Activated T-helper 17 cell treated with anti-CD3 and anti-CD28 coated beads, Interleukin-2, amount 50 U/mL, for 72 hours (primary cell): ENCODE measurements at regions not wholly inside any gene's neighbourhood (a gene's known extent, or its start where the extent isn't known, plus 50 kb on each side); places are given as distances from the start of the nearest gene placed in this dataset.

Experiments
- ATAC-seq: fragments of 150-1000 bp; cut with Tn5 transposase; replicated peaks from 2 replicates; pipeline ENCODE4 v1.10.0; 2021; ENCODE audit warnings: mild to moderate bottlenecking, moderate library complexity
- H3K27ac Mint-ChIP-seq: one replicate; pipeline ENCODE4 v1.8.0; 2022; ENCODE audit warnings: mixed read lengths
- H3K27me3 Mint-ChIP-seq: one replicate; pipeline ENCODE4 v1.8.0; 2022; ENCODE audit warnings: mixed read lengths
- H3K36me3 Mint-ChIP-seq: one replicate; pipeline ENCODE4 v1.8.0; 2022; ENCODE audit warnings: low read depth, mild to moderate bottlenecking, mixed read lengths
- H3K4me1 Mint-ChIP-seq: one replicate; pipeline ENCODE4 v1.8.0; 2022; ENCODE audit warnings: mixed read lengths
- H3K4me3 Mint-ChIP-seq: one replicate; pipeline ENCODE4 v1.8.0; 2022; ENCODE audit warnings: mild to moderate bottlenecking, mixed read lengths
- H3K9me3 Mint-ChIP-seq: one replicate; pipeline ENCODE4 v1.8.0; 2022; ENCODE audit warnings: mixed read lengths

GRCh38 chr2:78439122-78439521, 586.4 kb upstream of the REG3G start:
- no peak overlapping the region for H3K4me3 Mint-ChIP-seq
- H3K4me1 Mint-ChIP-seq = no peaks in the 10 kb centered on the region
- no peaks in the 10 kb centered on the region for H3K36me3 Mint-ChIP-seq

GRCh38 chr2:78455586-78455985, 569.9 kb upstream of the REG3G start:
- H3K9me3 Mint-ChIP-seq = peaks cover 27% of the 10 kb centered on the region
- no peak for ATAC-seq
- H3K4me3 Mint-ChIP-seq = no peak overlapping the region
- no peaks in the 10 kb centered on the region for H3K27me3 Mint-ChIP-seq
- no peak overlapping the region for H3K27ac Mint-ChIP-seq
- no peaks in the 10 kb centered on the region for H3K36me3 Mint-ChIP-seq
- no peaks in the 10 kb centered on the region for H3K4me1 Mint-ChIP-seq

More at GRCh38 chr2:78439122-78439521, 586.4 kb upstream of the REG3G start:
- ATAC-seq = no peak
- Mint-ChIP-seq H3K27ac (no peak overlapping the region), H3K27me3 (no peaks in the 10 kb centered on the region), H3K9me3 (peaks cover 28% of the 10 kb centered on the region)

- no peaks in the 10 kb centered on the region for H3K27me3 Mint-ChIP-seq
- peaks cover 27% of the 10 kb centered on the region for H3K9me3 Mint-ChIP-seq
- no peak overlapping the region for H3K27ac Mint-ChIP-seq
- no peak overlapping the region for H3K4me3 Mint-ChIP-seq
- ATAC-seq = no peak
- no peaks in the 10 kb centered on the region for H3K36me3 Mint-ChIP-seq
- H3K4me1 Mint-ChIP-seq = no peaks in the 10 kb centered on the region
These were observed 568.2 kb upstream of the REG3G start for GRCh38 chr2:78457269-78457668.

- Mint-ChIP-seq H3K27me3 (no peaks in the 10 kb centered on the region), H3K4me3 (no peak overlapping the region), H3K36me3 (no peaks in the 10 kb centered on the region), H3K9me3 (peaks cover 19% of the 10 kb centered on the region), H3K27ac (no peak overlapping the region), H3K4me1 (no peaks in the 10 kb centered on the region)
- ATAC-seq = no peak
These were observed 559.8 kb upstream of the REG3G start for GRCh38 chr2:78465707-78466106.

- Mint-ChIP-seq H3K4me3 (no peak overlapping the region), H3K27me3 (no peaks in the 10 kb centered on the region), H3K9me3 (no peaks in the 10 kb centered on the region)
These were observed 548.8 kb upstream of the REG3G start for GRCh38 chr2:78476619-78477229.

GRCh38 chr2:78486565-78486964, 538.9 kb upstream of the REG3G start:
- Mint-ChIP-seq H3K4me3 (no peak overlapping the region), H3K27me3 (no peaks in the 10 kb centered on the region), H3K27ac (no peak overlapping the region), H3K4me1 (no peaks in the 10 kb centered on the region), H3K9me3 (peaks cover 15% of the 10 kb centered on the region), H3K36me3 (no peaks in the 10 kb centered on the region)
- ATAC-seq = no peak

More at GRCh38 chr2:78476619-78477229, 548.8 kb upstream of the REG3G start:
- H3K4me1 Mint-ChIP-seq = no peaks in the 10 kb centered on the region
- no peaks in the 10 kb centered on the region for H3K36me3 Mint-ChIP-seq
- H3K27ac Mint-ChIP-seq = no peak overlapping the region
- ATAC-seq = no peak

GRCh38 chr2:78498125-78498524, 527.4 kb upstream of the REG3G start:
- H3K4me1 Mint-ChIP-seq = no peaks in the 10 kb centered on the region
- no peak for ATAC-seq
- H3K27me3 Mint-ChIP-seq = no peaks in the 10 kb centered on the region
- H3K27ac Mint-ChIP-seq = no peak overlapping the region
- H3K9me3 Mint-ChIP-seq = peaks cover 35% of the 10 kb centered on the region
- H3K4me3 Mint-ChIP-seq = no peak overlapping the region
- H3K36me3 Mint-ChIP-seq = no peaks in the 10 kb centered on the region

- H3K9me3 Mint-ChIP-seq = peaks cover 36% of the 10 kb centered on the region
These were observed 519.2 kb upstream of the REG3G start for GRCh38 chr2:78506301-78506700.

GRCh38 chr2:78521938-78522337, 503.6 kb upstream of the REG3G start:
- H3K36me3 Mint-ChIP-seq = no peaks in the 10 kb centered on the region
- H3K4me3 Mint-ChIP-seq = no peak overlapping the region
- no peaks in the 10 kb centered on the region for H3K27me3 Mint-ChIP-seq
- peaks cover 7% of the 10 kb centered on the region for H3K9me3 Mint-ChIP-seq
- no peak for ATAC-seq
- H3K27ac Mint-ChIP-seq = no peak overlapping the region
- H3K4me1 Mint-ChIP-seq = no peaks in the 10 kb centered on the region

More at GRCh38 chr2:78506301-78506700, 519.2 kb upstream of the REG3G start:
- Mint-ChIP-seq H3K27ac (no peak overlapping the region), H3K4me1 (no peaks in the 10 kb centered on the region), H3K4me3 (no peak overlapping the region), H3K36me3 (no peaks in the 10 kb centered on the region), H3K27me3 (no peaks in the 10 kb centered on the region)
- no peak for ATAC-seq

GRCh38 chr2:78532762-78533379, 492.6 kb upstream of the REG3G start:
- Mint-ChIP-seq H3K27me3 (no peaks in the 10 kb centered on the region), H3K9me3 (peaks cover 23% of the 10 kb centered on the region), H3K36me3 (no peaks in the 10 kb centered on the region), H3K27ac (no peak overlapping the region), H3K4me3 (no peak overlapping the region), H3K4me1 (no peaks in the 10 kb centered on the region)
- ATAC-seq = no peak

GRCh38 chr2:78535395-78535794, 490.1 kb upstream of the REG3G start:
- peaks cover 19% of the 10 kb centered on the region for H3K9me3 Mint-ChIP-seq
- no peak overlapping the region for H3K27ac Mint-ChIP-seq
- H3K4me3 Mint-ChIP-seq = no peak overlapping the region
- H3K36me3 Mint-ChIP-seq = no peaks in the 10 kb centered on the region
- no peaks in the 10 kb centered on the region for H3K4me1 Mint-ChIP-seq
- ATAC-seq = no peak
- no peaks in the 10 kb centered on the region for H3K27me3 Mint-ChIP-seq

GRCh38 chr2:78538322-78538721, 487.2 kb upstream of the REG3G start:
- peaks cover 21% of the 10 kb centered on the region for H3K9me3 Mint-ChIP-seq
- no peaks in the 10 kb centered on the region for H3K27me3 Mint-ChIP-seq
- H3K36me3 Mint-ChIP-seq = no peaks in the 10 kb centered on the region
- ATAC-seq = no peak
- H3K4me3 Mint-ChIP-seq = no peak overlapping the region
- no peak overlapping the region for H3K27ac Mint-ChIP-seq
- no peaks in the 10 kb centered on the region for H3K4me1 Mint-ChIP-seq

GRCh38 chr2:78540255-78540654, 485.2 kb upstream of the REG3G start:
- ATAC-seq = no peak

GRCh38 chr2:78541088-78541450, 484.4 kb upstream of the REG3G start:
- Mint-ChIP-seq H3K4me1 (no peaks in the 10 kb centered on the region), H3K27me3 (no peaks in the 10 kb centered on the region), H3K9me3 (peaks cover 24% of the 10 kb centered on the region), H3K36me3 (no peaks in the 10 kb centered on the region), H3K4me3 (no peak overlapping the region), H3K27ac (no peak overlapping the region)
- ATAC-seq = no peak

More at GRCh38 chr2:78540255-78540654, 485.2 kb upstream of the REG3G start:
- no peaks in the 10 kb centered on the region for H3K27me3 Mint-ChIP-seq
- H3K4me1 Mint-ChIP-seq = no peaks in the 10 kb centered on the region
- no peak overlapping the region for H3K27ac Mint-ChIP-seq
- no peaks in the 10 kb centered on the region for H3K36me3 Mint-ChIP-seq
- no peak overlapping the region for H3K4me3 Mint-ChIP-seq
- H3K9me3 Mint-ChIP-seq = peaks cover 24% of the 10 kb centered on the region

GRCh38 chr2:78541451-78542267, 483.8 kb upstream of the REG3G start:
- no peaks in the 10 kb centered on the region for H3K36me3 Mint-ChIP-seq

More at GRCh38 chr2:78541451-78542267, 483.8 kb upstream of the REG3G start:
- Mint-ChIP-seq H3K4me1 (no peaks in the 10 kb centered on the region), H3K27me3 (no peaks in the 10 kb centered on the region), H3K9me3 (peaks cover 26% of the 10 kb centered on the region), H3K27ac (no peak overlapping the region), H3K4me3 (no peak overlapping the region)
- ATAC-seq = no peak
